Caco-2 (cell line): ENCODE measurements at regions not wholly inside any gene's neighbourhood (a gene's known extent, or its start where the extent isn't known, plus 50 kb on each side); places are given as distances from the start of the nearest gene placed in this dataset.

ENCODE experiments used
- BruUV-seq: library from RNA; stranded (reverse); fragments of 400-500 nt; replicated peaks from 2 replicates; lab custom pipeline; 2021; lab: Mats Ljungman, UMichigan
- CTCF ChIA-PET: fragments of 300-600 bp; sonication (Branson Sonifier 250); formaldehyde crosslinking; loops from one replicate; lab custom pipeline; 2022; ENCODE audit warnings: antibody characterized with exemption; lab: Charles Lee
- POLR2A ChIA-PET: fragments of 300-600 bp; sonication (Branson Sonifier 250); formaldehyde crosslinking; loops from one replicate; lab custom pipeline; 2022; ENCODE audit warnings: antibody characterized with exemption; lab: Charles Lee
- DNase-seq, 2 experiments: peaks; one replicate each; pipeline versions ENCODE4 v3.0.0 to v3.0.0-alpha.2; 2020 to 2022
- H3K27me3 ChIP-seq: replicated peaks from 2 replicates; pipeline ENCODE4 v1.6.0; 2011; ENCODE audit warnings: low read length; ENCODE audit not compliant: control insufficient read depth, insufficient read depth
- H3K36me3 ChIP-seq: 2 replicates; pipeline ENCODE4 v1.5.1; 2011; ENCODE audit warnings: low read length; ENCODE audit not compliant: control insufficient read depth, insufficient read depth
- H3K4me1 ChIP-seq: fragments of 250-450 bp; sonication (Bioruptor Pico); 2 replicates; pipeline ENCODE4 v1.5.1; 2020; ENCODE audit warnings: mild to moderate bottlenecking
- H3K4me3 ChIP-seq: 2 replicates; pipeline ENCODE4 v1.5.1; 2011; ENCODE audit warnings: low read depth, mild to moderate bottlenecking, control low read depth, low read length
- H3K9me3 ChIP-seq: fragments of 250-450 bp; sonication (Bioruptor Pico); 2 replicates; pipeline ENCODE4 v1.5.1; 2020; ENCODE audit warnings: mild to moderate bottlenecking, moderate library complexity
- H3K27ac Mint-ChIP-seq: one replicate; pipeline ENCODE4 v1.8.0; 2022; ENCODE audit warnings: mixed read lengths; ENCODE audit not compliant: unreplicated experiment
- H3K27me3 Mint-ChIP-seq: one replicate; pipeline ENCODE4 v1.8.0; 2022; ENCODE audit warnings: mixed read lengths; ENCODE audit not compliant: insufficient read depth, unreplicated experiment
- H3K36me3 Mint-ChIP-seq: one replicate; pipeline ENCODE4 v1.8.0; 2022; ENCODE audit warnings: mild to moderate bottlenecking, mixed read lengths; ENCODE audit not compliant: insufficient read depth, unreplicated experiment
- H3K4me1 Mint-ChIP-seq: one replicate; pipeline ENCODE4 v1.8.0; 2022; ENCODE audit warnings: low read depth, mixed read lengths; ENCODE audit not compliant: unreplicated experiment
- H3K4me3 Mint-ChIP-seq: one replicate; pipeline ENCODE4 v1.8.0; 2022; ENCODE audit warnings: mild to moderate bottlenecking, moderate library complexity, mixed read lengths; ENCODE audit not compliant: unreplicated experiment
- H3K9me3 Mint-ChIP-seq: one replicate; pipeline ENCODE4 v1.8.0; 2022; ENCODE audit warnings: mixed read lengths; ENCODE audit not compliant: unreplicated experiment
- CTCF ChIP-seq, 2 experiments: fragments of 200-600 bp in 1 of 2; IDR thresholded peaks; 1 replicate in 1 of 2; 2 replicates in 1 of 2; pipeline versions ENCODE4 v1.5.1 to v1.8.0; 2011 to 2022; ENCODE audit warnings: antibody characterized with exemption in 1 of 2, control low read depth in 1 of 2, inconsistent platforms in 1 of 2, low read depth in 1 of 2, low read length in 1 of 2, mild to moderate bottlenecking in 1 of 2, moderate library complexity in 1 of 2; ENCODE audit not compliant: insufficient read depth in 1 of 2, severe bottlenecking in 1 of 2, unreplicated experiment in 1 of 2
- intact Hi-C: fragments of 100-400 bp; cut with micrococcal nuclease; formaldehyde crosslinking; loops from one replicate; pipeline ENCODE4 v1.10.0; 2022; ENCODE audit not compliant: unreplicated experiment

GRCh38 chr5:119953474-119953873 lies 324.1 kb downstream of the FAM170A start:
- Mint-ChIP-seq H3K9me3 (no peaks in the 10 kb centered on the region), H3K27ac (no peak overlapping the region), H3K27me3 (no peaks in the 10 kb centered on the region), H3K4me1 (no peaks in the 10 kb centered on the region), H3K36me3 (no peaks in the 10 kb centered on the region), H3K4me3 (no peak overlapping the region)
- no peak for TF ChIP-seq CTCF (IDR thresholded peaks at IDR 0.05; ENCODE audit: insufficient read depth in 1 of 2, low read depth in 1 of 2, low read length in 1 of 2, severe bottlenecking in 1 of 2, unreplicated experiment in 1 of 2)
- H3K36me3 ChIP-seq, result no peaks in the 10 kb centered on the region
- no peak for DNase-seq
- no TSS peak for BruUV-seq
- H3K4me3 ChIP-seq, result no peak overlapping the region
- no peaks in the 10 kb centered on the region for H3K4me1 ChIP-seq
- intact Hi-C loops, result no loop called here
- CTCF ChIA-PET, result no interaction called here
- H3K9me3 ChIP-seq, result no peaks in the 10 kb centered on the region
- POLR2A ChIA-PET, result no interaction called here
- H3K27me3 ChIP-seq, result no peaks in the 10 kb centered on the region

GRCh38 chr5:119954106-119954505 lies 324.7 kb downstream of the FAM170A start:
- Histone ChIP-seq H3K4me3 (no peak overlapping the region), H3K9me3 (no peaks in the 10 kb centered on the region), H3K36me3 (no peaks in the 10 kb centered on the region), H3K27me3 (no peaks in the 10 kb centered on the region), H3K4me1 (no peaks in the 10 kb centered on the region)
- no peaks in the 10 kb centered on the region for H3K4me1 Mint-ChIP-seq
- H3K27me3 Mint-ChIP-seq, result no peaks in the 10 kb centered on the region
- no peak overlapping the region for H3K4me3 Mint-ChIP-seq
- intact Hi-C loops, result no loop called here
- no TSS peak for BruUV-seq
- no peak for TF ChIP-seq CTCF (IDR thresholded peaks at IDR 0.05; ENCODE audit: insufficient read depth in 1 of 2, low read depth in 1 of 2, low read length in 1 of 2, severe bottlenecking in 1 of 2, unreplicated experiment in 1 of 2)
- DNase-seq, result no peak
- no peak overlapping the region for H3K27ac Mint-ChIP-seq
- no peaks in the 10 kb centered on the region for H3K36me3 Mint-ChIP-seq
- CTCF ChIA-PET, result no interaction called here
- no peaks in the 10 kb centered on the region for H3K9me3 Mint-ChIP-seq
- POLR2A ChIA-PET, result no interaction called here

GRCh38 chr5:119961993-119962392 lies 332.6 kb downstream of the FAM170A start:
- Mint-ChIP-seq H3K36me3 (no peaks in the 10 kb centered on the region), H3K9me3 (no peaks in the 10 kb centered on the region), H3K27me3 (no peaks in the 10 kb centered on the region), H3K27ac (no peak overlapping the region), H3K4me1 (no peaks in the 10 kb centered on the region), H3K4me3 (no peak overlapping the region)
- no peaks in the 10 kb centered on the region for H3K9me3 ChIP-seq
- TF ChIP-seq CTCF (IDR thresholded peaks at IDR 0.05; ENCODE audit: insufficient read depth in 1 of 2, low read depth in 1 of 2, low read length in 1 of 2, severe bottlenecking in 1 of 2, unreplicated experiment in 1 of 2), result no peak
- intact Hi-C loops, result no loop called here
- no TSS peak for BruUV-seq
- DNase-seq, result no peak
- H3K27me3 ChIP-seq, result no peaks in the 10 kb centered on the region
- H3K36me3 ChIP-seq, result no peaks in the 10 kb centered on the region
- H3K4me1 ChIP-seq, result no peaks in the 10 kb centered on the region
- no peak overlapping the region for H3K4me3 ChIP-seq
- ChIA-PET POLR2A (no interaction called here), CTCF (no interaction called here)
